IPS-18a (cell line): ENCODE measurements at regions not wholly inside any gene's neighbourhood (a gene's known extent, or its start where the extent isn't known, plus 50 kb on each side); places are given as distances from the start of the nearest gene placed in this dataset.
"Not testable (repeated sequence)": the region's sequence is repeated elsewhere in the genome, so short reads cannot be mapped to it uniquely, and the experiment has no call there.

ENCODE experiments used
- H3K27ac ChIP-seq: one replicate; pipeline ENCODE4 v1.5.1; 2013; ENCODE audit warnings: low read length
- H3K27me3 ChIP-seq: one replicate; pipeline ENCODE4 v1.6.1; 2013; ENCODE audit warnings: mild to moderate bottlenecking, low read length; ENCODE audit not compliant: control insufficient read depth, insufficient read depth
- H3K36me3 ChIP-seq: one replicate; pipeline ENCODE4 v1.6.1; 2013; ENCODE audit warnings: low read depth, low read length; ENCODE audit not compliant: control insufficient read depth
- H3K4me1 ChIP-seq: one replicate; pipeline ENCODE4 v1.6.1; 2013; ENCODE audit warnings: low read depth, low read length; ENCODE audit not compliant: control insufficient read depth
- H3K4me3 ChIP-seq: one replicate; pipeline ENCODE4 v1.5.1; 2013; ENCODE audit warnings: low read length
- H3K9ac ChIP-seq: one replicate; pipeline ENCODE4 v1.6.1; 2013; ENCODE audit warnings: mild to moderate bottlenecking, low read length, moderate library complexity
- H3K9me3 ChIP-seq: one replicate; pipeline ENCODE4 v1.6.1; 2013; ENCODE audit warnings: low read depth, low read length; ENCODE audit not compliant: control insufficient read depth

- H3K4me3 ChIP-seq, result no peak overlapping the region
- H3K27me3 ChIP-seq, result no peaks in the 10 kb centered on the region
- no peaks in the 10 kb centered on the region for H3K36me3 ChIP-seq
- H3K4me1 ChIP-seq, result no peaks in the 10 kb centered on the region
- no peaks in the 10 kb centered on the region for H3K9me3 ChIP-seq
- H3K27ac ChIP-seq, result no peak overlapping the region
- H3K9ac ChIP-seq, result no peak overlapping the region
These were observed 83.1 kb upstream of the SLC4A7 start for GRCh38 chr3:27567251-27567650.

- Histone ChIP-seq H3K36me3 (no peaks in the 10 kb centered on the region), H3K4me3 (no peak overlapping the region), H3K27ac (no peak overlapping the region), H3K9ac (no peak overlapping the region), H3K9me3 (no peaks in the 10 kb centered on the region), H3K27me3 (no peaks in the 10 kb centered on the region), H3K4me1 (no peaks in the 10 kb centered on the region)
These were observed 81.1 kb upstream of the SLC4A7 start for GRCh38 chr3:27565201-27565852.

GRCh38 chr3:27561576-27561975 is 77.4 kb upstream of the SLC4A7 start:
- Histone ChIP-seq H3K36me3 (no peaks in the 10 kb centered on the region), H3K9me3 (no peaks in the 10 kb centered on the region), H3K27me3 (no peaks in the 10 kb centered on the region), H3K27ac (no peak overlapping the region), H3K9ac (no peak overlapping the region), H3K4me3 (no peak overlapping the region), H3K4me1 (no peaks in the 10 kb centered on the region)

- Histone ChIP-seq H3K36me3 (no peaks in the 10 kb centered on the region), H3K27ac (no peak overlapping the region), H3K27me3 (no peaks in the 10 kb centered on the region), H3K4me1 (no peaks in the 10 kb centered on the region), H3K9ac (no peak overlapping the region), H3K9me3 (no peaks in the 10 kb centered on the region), H3K4me3 (no peak overlapping the region)
These were observed 76.4 kb upstream of the SLC4A7 start for GRCh38 chr3:27560484-27561056.

GRCh38 chr3:27559835-27560234 is 75.7 kb upstream of the SLC4A7 start:
- Histone ChIP-seq H3K9ac (no peak overlapping the region), H3K27me3 (no peaks in the 10 kb centered on the region), H3K9me3 (no peaks in the 10 kb centered on the region), H3K4me3 (no peak overlapping the region), H3K4me1 (no peaks in the 10 kb centered on the region), H3K36me3 (no peaks in the 10 kb centered on the region), H3K27ac (no peak overlapping the region)

GRCh38 chr3:27559381-27559780 is 75.2 kb upstream of the SLC4A7 start:
- Histone ChIP-seq H3K4me3 (no peak overlapping the region), H3K36me3 (no peaks in the 10 kb centered on the region), H3K27ac (no peak overlapping the region), H3K4me1 (no peaks in the 10 kb centered on the region), H3K27me3 (no peaks in the 10 kb centered on the region), H3K9ac (no peak overlapping the region), H3K9me3 (no peaks in the 10 kb centered on the region)

- no peak overlapping the region for H3K27ac ChIP-seq
- no peaks in the 10 kb centered on the region for H3K4me1 ChIP-seq
- H3K9me3 ChIP-seq, result no peaks in the 10 kb centered on the region
- H3K27me3 ChIP-seq, result no peaks in the 10 kb centered on the region
- no peak overlapping the region for H3K4me3 ChIP-seq
- no peaks in the 10 kb centered on the region for H3K36me3 ChIP-seq
- no peak overlapping the region for H3K9ac ChIP-seq
These were observed 73.2 kb upstream of the SLC4A7 start for GRCh38 chr3:27557411-27557810.

- Histone ChIP-seq H3K9ac (no peak overlapping the region), H3K27ac (no peak overlapping the region), H3K4me1 (no peaks in the 10 kb centered on the region)
These were observed 72.7 kb upstream of the SLC4A7 start for GRCh38 chr3:27556887-27557286.

GRCh38 chr3:27554706-27555105 is 70.5 kb upstream of the SLC4A7 start:
- H3K9me3 ChIP-seq, result no peaks in the 10 kb centered on the region
- no peak overlapping the region for H3K9ac ChIP-seq
- H3K27me3 ChIP-seq, result no peaks in the 10 kb centered on the region
- no peak overlapping the region for H3K27ac ChIP-seq
- H3K4me3 ChIP-seq, result no peak overlapping the region
- no peaks in the 10 kb centered on the region for H3K36me3 ChIP-seq
- no peaks in the 10 kb centered on the region for H3K4me1 ChIP-seq

More at GRCh38 chr3:27556887-27557286, 72.7 kb upstream of the SLC4A7 start:
- Histone ChIP-seq H3K4me3 (no peak overlapping the region), H3K36me3 (no peaks in the 10 kb centered on the region), H3K9me3 (no peaks in the 10 kb centered on the region), H3K27me3 (no peaks in the 10 kb centered on the region)

GRCh38 chr3:27553886-27554540 is 69.8 kb upstream of the SLC4A7 start:
- Histone ChIP-seq H3K9ac (no peak overlapping the region), H3K4me3 (no peak overlapping the region), H3K36me3 (no peaks in the 10 kb centered on the region), H3K4me1 (no peaks in the 10 kb centered on the region), H3K27me3 (no peaks in the 10 kb centered on the region), H3K27ac (no peak overlapping the region), H3K9me3 (no peaks in the 10 kb centered on the region)

GRCh38 chr3:27552708-27553107 is 68.5 kb upstream of the SLC4A7 start:
- H3K36me3 ChIP-seq, H3K27ac ChIP-seq, H3K9me3 ChIP-seq, H3K4me1 ChIP-seq, H3K27me3 ChIP-seq, H3K4me3 ChIP-seq, H3K9ac ChIP-seq: not testable (repeated sequence)

GRCh38 chr3:27551413-27551812 is 67.2 kb upstream of the SLC4A7 start:
- H3K27me3 ChIP-seq, H3K9me3 ChIP-seq, H3K4me1 ChIP-seq, H3K36me3 ChIP-seq, H3K9ac ChIP-seq, H3K4me3 ChIP-seq, H3K27ac ChIP-seq: not testable (repeated sequence)
